Neural cell (in vitro differentiated cells): ENCODE measurements at regions not wholly inside any gene's neighbourhood (a gene's known extent, or its start where the extent isn't known, plus 50 kb on each side); places are given as distances from the start of the nearest gene placed in this dataset.

Experiments
- H2AFZ ChIP-seq: fragments of 200-600, 300-800 bp; sonication (generic), shearing (Covaris generic); 2 replicates; pipeline ENCODE4 v1.6.0; 2014; ENCODE audit warnings: low read depth, mild to moderate bottlenecking, antibody characterized with exemption, low read length, moderate library complexity
- H3F3A ChIP-seq: fragments of 200-600 bp; shearing (Covaris generic); 2 replicates; pipeline ENCODE4 v1.6.1; 2016; ENCODE audit warnings: mild to moderate bottlenecking, moderate library complexity, mixed read lengths, antibody characterized with exemption, low read length; ENCODE audit not compliant: insufficient read depth, poor library complexity, severe bottlenecking
- H3K27ac ChIP-seq: fragments of 200-600, 300-800 bp; sonication (generic), shearing (Covaris generic); 2 replicates; pipeline ENCODE4 v1.5.1; 2014; ENCODE audit warnings: mild to moderate bottlenecking, low read length, moderate library complexity
- H3K27me3 ChIP-seq: fragments of 300-800, 200-600 bp; sonication (generic), shearing (Covaris generic); 2 replicates; pipeline ENCODE4 v1.6.0; 2014; ENCODE audit warnings: mild to moderate bottlenecking, low read depth, low read length, moderate library complexity; ENCODE audit not compliant: insufficient read depth
- H3K36me3 ChIP-seq: fragments of 300-800, 200-600 bp; sonication (generic), shearing (Covaris generic); 2 replicates; pipeline ENCODE4 v1.5.1; 2014; ENCODE audit warnings: mild to moderate bottlenecking, antibody characterized with exemption, low read length, moderate library complexity; ENCODE audit not compliant: insufficient read depth
- H3K4me2 ChIP-seq: fragments of 300-800, 200-600 bp; sonication (generic), shearing (Covaris generic); 2 replicates; pipeline ENCODE4 v1.6.0; 2014; ENCODE audit warnings: mild to moderate bottlenecking, low read length
- H3K4me3 ChIP-seq: fragments of 300-800, 200-600 bp; sonication (generic), shearing (Covaris generic); 2 replicates; pipeline ENCODE4 v1.5.1; 2014; ENCODE audit warnings: mild to moderate bottlenecking, low read length, moderate library complexity
- H3K79me2 ChIP-seq: fragments of 200-600 bp; shearing (Covaris generic); replicated peaks from 2 replicates; pipeline ENCODE4 v1.6.0; 2014; ENCODE audit warnings: mild to moderate bottlenecking, low read length, moderate library complexity; ENCODE audit not compliant: insufficient read depth
- H3K9ac ChIP-seq: fragments of 300-800, 200-600 bp; sonication (generic), shearing (Covaris generic); 2 replicates; pipeline ENCODE4 v1.6.1; 2016; ENCODE audit warnings: mild to moderate bottlenecking, low read length, mixed read lengths
- H3K9me2 ChIP-seq: fragments of 200-600 bp; shearing (Covaris generic); 2 replicates; pipeline ENCODE4 v1.6.1; 2016; ENCODE audit warnings: mild to moderate bottlenecking, low read length, mixed read lengths; ENCODE audit not compliant: insufficient read depth
- H3K9me3 ChIP-seq: fragments of 200-600, 300-800 bp; sonication (generic), shearing (Covaris generic); 2 replicates; pipeline ENCODE4 v1.6.1; 2016; ENCODE audit warnings: mild to moderate bottlenecking, mixed run types, low read length, moderate library complexity, mixed read lengths
- H4K20me1 ChIP-seq: fragments of 200-600 bp; shearing (Covaris generic); 2 replicates; pipeline ENCODE4 v1.6.1; 2016; ENCODE audit warnings: mild to moderate bottlenecking, mixed run types; ENCODE audit not compliant: insufficient read depth
- EP300 ChIP-seq: fragments of 450-650 bp; conservative IDR thresholded peaks from 2 replicates; pipeline ENCODE4 v1.6.1; 2014; ENCODE audit warnings: antibody characterized with exemption, mild to moderate bottlenecking, moderate library complexity; ENCODE audit not compliant: poor library complexity, severe bottlenecking
- EZH2 ChIP-seq: fragments of 200-600, 300-800 bp; shearing (Covaris generic), sonication (generic); IDR thresholded peaks from 2 replicates; pipeline ENCODE4 v1.6.1; 2014; ENCODE audit warnings: antibody characterized with exemption, low read length, borderline replicate concordance, mild to moderate bottlenecking; ENCODE audit not compliant: insufficient read depth, poor library complexity, severe bottlenecking
- MXI1 ChIP-seq: fragments of 450-650 bp; conservative IDR thresholded peaks from 2 replicates; pipeline ENCODE4 v1.6.1; 2014; ENCODE audit warnings: antibody characterized with exemption, mild to moderate bottlenecking; ENCODE audit not compliant: poor library complexity, severe bottlenecking
- POLR2AphosphoS5 ChIP-seq: IDR thresholded peaks from 2 replicates; pipeline ENCODE4 v1.6.1; 2012
- RAD21 ChIP-seq: fragments of 450-650 bp; conservative IDR thresholded peaks from 2 replicates; pipeline ENCODE4 v1.6.1; 2014; ENCODE audit warnings: antibody characterized with exemption, mild to moderate bottlenecking, moderate library complexity
- SMC3 ChIP-seq: fragments of 450-650 bp; conservative IDR thresholded peaks from 2 replicates; pipeline ENCODE4 v1.6.1; 2014; ENCODE audit warnings: antibody characterized with exemption, mild to moderate bottlenecking, moderate library complexity; ENCODE audit not compliant: poor library complexity
- TAF1 ChIP-seq: IDR thresholded peaks from 2 replicates; pipeline ENCODE4 v1.6.1; 2012; ENCODE audit warnings: low read depth
- TF ChIP-seq, protein P1 (sequence below): fragments of 450-650 bp; IDR thresholded peaks from 2 replicates; pipeline ENCODE4 v1.5.1; 2014; ENCODE audit warnings: antibody characterized with exemption, mild to moderate bottlenecking, moderate library complexity; ENCODE audit not compliant: poor library complexity, severe bottlenecking
- TF ChIP-seq, protein P2 (sequence below): IDR thresholded peaks from 2 replicates; pipeline ENCODE4 v1.6.1; 2012; ENCODE audit warnings: borderline replicate concordance

DNA sequence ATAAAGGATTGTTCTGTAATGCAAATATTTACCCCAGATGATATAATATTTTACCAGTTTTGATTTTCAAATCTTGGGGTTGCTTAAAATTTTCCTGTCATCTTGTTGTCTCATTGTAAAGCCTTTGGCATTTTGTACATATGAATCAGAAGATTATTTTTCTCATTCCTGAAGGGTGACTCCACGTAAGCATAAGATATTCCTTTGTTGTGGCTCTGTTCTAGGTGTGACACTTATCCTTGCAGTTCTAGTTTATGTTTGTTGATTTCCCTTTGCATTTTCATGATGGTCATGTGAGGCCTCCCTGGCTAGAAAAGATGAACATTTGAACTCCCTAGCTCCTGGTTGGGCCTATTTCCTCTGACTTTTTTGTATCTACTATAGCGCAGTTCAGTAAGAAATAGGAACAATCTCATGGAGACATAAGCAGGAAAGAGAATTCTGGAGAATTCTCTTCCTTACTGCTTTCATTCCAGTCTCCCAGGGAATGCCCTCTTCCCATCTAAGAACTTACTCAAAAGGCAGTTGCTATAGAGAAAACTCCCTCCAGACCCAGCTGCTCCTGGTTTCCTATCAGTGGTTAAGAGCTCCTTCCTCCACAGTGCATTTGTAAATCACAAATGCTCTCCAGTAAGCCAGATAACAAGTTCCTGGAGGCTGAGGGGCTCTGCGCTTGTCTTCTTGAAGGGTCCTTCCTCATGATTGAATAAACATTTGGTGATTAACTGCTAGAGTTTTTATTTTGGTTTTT, 124.7 kb downstream of the WNT5A start:
- Histone ChIP-seq H2AFZ (no peak overlapping the region), H4K20me1 (no peaks in the 10 kb centered on the region), H3F3A (no peaks in the 10 kb centered on the region), H3K9me3 (no peaks in the 10 kb centered on the region), H3K27me3 (no peaks in the 10 kb centered on the region), H3K4me3 (no peak overlapping the region), H3K4me2 (no peak overlapping the region), H3K36me3 (no peaks in the 10 kb centered on the region), H3K9me2 (no peaks in the 10 kb centered on the region), H3K27ac (no peak overlapping the region), H3K79me2 (no peaks in the 10 kb centered on the region), H3K9ac (no peak overlapping the region)
- TF ChIP-seq POLR2AphosphoS5 (no peak), TAF1 (no peak), EZH2 (no peak), SMC3 (no peak), MXI1 (no peak), EP300 (no peak), RAD21 (no peak)
- TF ChIP-seq, protein P1, sequence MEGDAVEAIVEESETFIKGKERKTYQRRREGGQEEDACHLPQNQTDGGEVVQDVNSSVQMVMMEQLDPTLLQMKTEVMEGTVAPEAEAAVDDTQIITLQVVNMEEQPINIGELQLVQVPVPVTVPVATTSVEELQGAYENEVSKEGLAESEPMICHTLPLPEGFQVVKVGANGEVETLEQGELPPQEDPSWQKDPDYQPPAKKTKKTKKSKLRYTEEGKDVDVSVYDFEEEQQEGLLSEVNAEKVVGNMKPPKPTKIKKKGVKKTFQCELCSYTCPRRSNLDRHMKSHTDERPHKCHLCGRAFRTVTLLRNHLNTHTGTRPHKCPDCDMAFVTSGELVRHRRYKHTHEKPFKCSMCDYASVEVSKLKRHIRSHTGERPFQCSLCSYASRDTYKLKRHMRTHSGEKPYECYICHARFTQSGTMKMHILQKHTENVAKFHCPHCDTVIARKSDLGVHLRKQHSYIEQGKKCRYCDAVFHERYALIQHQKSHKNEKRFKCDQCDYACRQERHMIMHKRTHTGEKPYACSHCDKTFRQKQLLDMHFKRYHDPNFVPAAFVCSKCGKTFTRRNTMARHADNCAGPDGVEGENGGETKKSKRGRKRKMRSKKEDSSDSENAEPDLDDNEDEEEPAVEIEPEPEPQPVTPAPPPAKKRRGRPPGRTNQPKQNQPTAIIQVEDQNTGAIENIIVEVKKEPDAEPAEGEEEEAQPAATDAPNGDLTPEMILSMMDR = no peak
- TF ChIP-seq, protein P2, sequence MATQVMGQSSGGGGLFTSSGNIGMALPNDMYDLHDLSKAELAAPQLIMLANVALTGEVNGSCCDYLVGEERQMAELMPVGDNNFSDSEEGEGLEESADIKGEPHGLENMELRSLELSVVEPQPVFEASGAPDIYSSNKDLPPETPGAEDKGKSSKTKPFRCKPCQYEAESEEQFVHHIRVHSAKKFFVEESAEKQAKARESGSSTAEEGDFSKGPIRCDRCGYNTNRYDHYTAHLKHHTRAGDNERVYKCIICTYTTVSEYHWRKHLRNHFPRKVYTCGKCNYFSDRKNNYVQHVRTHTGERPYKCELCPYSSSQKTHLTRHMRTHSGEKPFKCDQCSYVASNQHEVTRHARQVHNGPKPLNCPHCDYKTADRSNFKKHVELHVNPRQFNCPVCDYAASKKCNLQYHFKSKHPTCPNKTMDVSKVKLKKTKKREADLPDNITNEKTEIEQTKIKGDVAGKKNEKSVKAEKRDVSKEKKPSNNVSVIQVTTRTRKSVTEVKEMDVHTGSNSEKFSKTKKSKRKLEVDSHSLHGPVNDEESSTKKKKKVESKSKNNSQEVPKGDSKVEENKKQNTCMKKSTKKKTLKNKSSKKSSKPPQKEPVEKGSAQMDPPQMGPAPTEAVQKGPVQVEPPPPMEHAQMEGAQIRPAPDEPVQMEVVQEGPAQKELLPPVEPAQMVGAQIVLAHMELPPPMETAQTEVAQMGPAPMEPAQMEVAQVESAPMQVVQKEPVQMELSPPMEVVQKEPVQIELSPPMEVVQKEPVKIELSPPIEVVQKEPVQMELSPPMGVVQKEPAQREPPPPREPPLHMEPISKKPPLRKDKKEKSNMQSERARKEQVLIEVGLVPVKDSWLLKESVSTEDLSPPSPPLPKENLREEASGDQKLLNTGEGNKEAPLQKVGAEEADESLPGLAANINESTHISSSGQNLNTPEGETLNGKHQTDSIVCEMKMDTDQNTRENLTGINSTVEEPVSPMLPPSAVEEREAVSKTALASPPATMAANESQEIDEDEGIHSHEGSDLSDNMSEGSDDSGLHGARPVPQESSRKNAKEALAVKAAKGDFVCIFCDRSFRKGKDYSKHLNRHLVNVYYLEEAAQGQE = no peak

DNA sequence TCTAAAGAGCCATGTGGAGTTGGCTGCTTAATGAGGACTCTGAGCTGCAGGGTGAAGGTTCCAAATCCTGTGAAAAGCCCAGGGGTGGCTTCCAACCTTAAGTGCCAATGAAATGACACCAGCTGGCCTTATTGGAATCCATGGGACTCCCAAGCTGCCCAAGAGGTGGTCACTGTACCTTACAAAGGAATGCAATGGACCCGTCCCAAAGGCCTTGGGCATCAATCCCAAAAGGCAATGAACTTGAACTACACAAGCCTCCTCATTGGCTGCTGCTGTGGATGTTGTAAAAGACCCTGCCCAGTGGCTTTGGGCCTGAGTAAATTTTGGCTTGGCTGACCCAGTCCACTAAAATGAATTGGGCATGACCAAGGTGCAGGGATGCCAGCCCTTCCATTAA, 129.3 kb downstream of the WNT5A start:
- H3K9ac ChIP-seq = no peak overlapping the region
- H3K9me2 ChIP-seq = no peaks in the 10 kb centered on the region
- H3K79me2 ChIP-seq = no peaks in the 10 kb centered on the region
- H3K9me3 ChIP-seq = no peaks in the 10 kb centered on the region
- no peak overlapping the region for H3K4me3 ChIP-seq
- H3K27me3 ChIP-seq = no peaks in the 10 kb centered on the region
- H3K4me2 ChIP-seq = no peak overlapping the region
- H3K36me3 ChIP-seq = no peaks in the 10 kb centered on the region
- no peak overlapping the region for H2AFZ ChIP-seq
- H3F3A ChIP-seq = no peaks in the 10 kb centered on the region
- no peak for TF ChIP-seq MXI1
- no peak for TF ChIP-seq TAF1
- TF ChIP-seq, protein P1 = no peak
- TF ChIP-seq, protein P2 = no peak
- TF ChIP-seq EP300 = no peak
- no peak for TF ChIP-seq EZH2
- TF ChIP-seq RAD21 = no peak
- TF ChIP-seq SMC3 = no peak
- TF ChIP-seq POLR2AphosphoS5 = no peak
- H3K27ac ChIP-seq = no peak overlapping the region
- H4K20me1 ChIP-seq = no peaks in the 10 kb centered on the region
